ENCODE measurements at regions not wholly inside any gene's neighbourhood (a gene's known extent, or its start where the extent isn't known, plus 50 kb on each side); places are given as distances from the start of the nearest gene placed in this dataset.
A peak's percentile ranks its signal among the peaks of the same experiment; 100 is the strongest.
"Not testable (repeated sequence)": the region's sequence is repeated elsewhere in the genome, so short reads cannot be mapped to it uniquely, and the experiment has no call there.

DNA sequence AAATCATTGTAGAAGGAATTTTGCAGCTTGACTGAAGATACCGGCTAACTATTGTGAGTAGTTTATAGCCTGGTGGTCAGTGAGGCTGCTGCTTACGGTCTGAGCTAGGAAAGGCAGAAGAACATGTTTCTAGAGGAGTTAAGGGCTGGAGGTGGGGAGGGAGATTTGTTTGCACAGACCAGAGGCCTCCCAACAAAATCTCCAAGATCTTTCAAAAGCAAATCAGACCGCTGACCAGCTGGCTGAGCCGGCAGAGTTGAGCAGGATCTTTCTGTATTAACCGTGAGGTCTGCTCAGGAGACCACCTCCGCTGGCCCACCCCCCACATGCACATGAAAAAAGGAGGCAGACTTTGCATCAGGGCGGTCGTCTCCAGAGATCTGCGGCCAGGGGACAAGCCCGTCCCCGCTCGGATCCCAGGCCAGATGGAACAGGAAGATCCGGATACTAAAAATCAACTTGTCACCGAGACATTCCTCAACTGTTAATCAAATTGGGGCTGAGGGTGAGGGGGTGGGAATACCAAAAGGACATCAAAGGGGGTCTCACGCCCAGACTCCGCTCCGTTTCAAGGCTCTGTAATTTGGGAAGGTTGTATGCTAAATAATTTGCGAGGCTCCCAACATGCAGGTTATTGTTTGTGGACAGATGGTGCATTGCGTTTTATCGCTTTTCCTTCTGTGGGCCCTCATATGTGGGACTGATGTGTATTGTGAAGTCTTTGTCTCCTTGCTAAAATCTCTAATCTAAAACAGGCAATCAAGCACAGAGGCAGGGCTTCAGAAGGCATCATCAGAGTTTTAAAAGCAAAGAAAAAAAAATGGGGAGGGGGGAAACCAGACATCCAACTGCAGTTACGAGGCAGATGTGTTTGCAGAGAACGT is 319.0 kb downstream of the ZNF536 start:
- H3K36me3 ChIP-seq (replicated peaks; ENCODE audit: control insufficient read depth, insufficient read depth, low read length), result no peaks in the 10 kb centered on the region
- no peak overlapping the region for H3K4me3 ChIP-seq (ENCODE audit: insufficient read depth, low read depth, low read length)
- DNase-seq, result peak; percentile 59
- no peaks in the 10 kb centered on the region for H3K27me3 ChIP-seq (ENCODE audit: control insufficient read depth, insufficient read depth, low read length)

DNA sequence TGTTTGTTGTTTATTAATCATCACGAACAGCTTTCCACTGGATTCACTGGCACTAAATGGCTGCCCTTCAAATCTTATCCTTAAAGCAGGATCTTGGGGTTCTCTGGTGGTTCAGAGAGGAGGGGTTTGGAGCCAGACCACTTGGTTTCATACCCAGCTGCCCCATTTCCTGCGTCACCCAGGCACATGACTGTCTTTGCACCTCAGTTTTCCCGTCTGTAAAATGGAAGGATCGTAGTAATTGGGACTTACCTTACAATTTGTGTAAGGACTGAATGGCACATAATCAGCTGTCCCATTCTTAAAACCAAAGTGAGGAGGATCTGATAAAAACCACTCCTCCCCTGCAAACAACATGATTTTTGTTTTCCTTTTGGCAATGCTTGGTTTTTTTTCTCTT is 318.3 kb downstream of the ZNF536 start:
- Histone ChIP-seq H3K27me3 (ENCODE audit: control insufficient read depth, insufficient read depth, low read length) (no peaks in the 10 kb centered on the region), H3K36me3 (replicated peaks; ENCODE audit: control insufficient read depth, insufficient read depth, low read length) (no peaks in the 10 kb centered on the region), H3K4me3 (ENCODE audit: insufficient read depth, low read depth, low read length) (no peak overlapping the region)
- DNase-seq, result no peak

DNA sequence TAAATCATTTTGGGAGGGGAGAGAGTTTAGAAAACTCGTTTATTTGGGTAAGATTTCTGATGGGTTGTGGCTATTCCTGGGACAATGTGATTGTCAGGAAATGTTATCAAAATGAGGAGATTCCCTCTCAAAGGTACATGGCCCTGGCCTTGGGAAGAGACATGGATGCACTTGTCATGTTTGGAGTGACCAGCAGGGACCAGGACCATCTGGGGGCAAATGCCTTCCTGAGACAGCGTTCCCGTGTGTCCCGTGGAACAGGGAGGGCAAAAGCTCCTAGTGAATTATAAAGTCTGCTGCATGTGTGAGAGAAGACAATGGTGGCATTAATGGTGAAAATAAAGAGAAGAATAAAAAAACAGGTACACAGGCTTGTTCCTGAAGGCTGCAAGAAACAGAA is 317.3 kb downstream of the ZNF536 start:
- DNase-seq, result peak; percentile 58
- Histone ChIP-seq H3K27me3 (ENCODE audit: control insufficient read depth, insufficient read depth, low read length) (no peaks in the 10 kb centered on the region), H3K36me3 (replicated peaks; ENCODE audit: control insufficient read depth, insufficient read depth, low read length) (no peaks in the 10 kb centered on the region), H3K4me3 (ENCODE audit: insufficient read depth, low read depth, low read length) (no peak overlapping the region)

DNA sequence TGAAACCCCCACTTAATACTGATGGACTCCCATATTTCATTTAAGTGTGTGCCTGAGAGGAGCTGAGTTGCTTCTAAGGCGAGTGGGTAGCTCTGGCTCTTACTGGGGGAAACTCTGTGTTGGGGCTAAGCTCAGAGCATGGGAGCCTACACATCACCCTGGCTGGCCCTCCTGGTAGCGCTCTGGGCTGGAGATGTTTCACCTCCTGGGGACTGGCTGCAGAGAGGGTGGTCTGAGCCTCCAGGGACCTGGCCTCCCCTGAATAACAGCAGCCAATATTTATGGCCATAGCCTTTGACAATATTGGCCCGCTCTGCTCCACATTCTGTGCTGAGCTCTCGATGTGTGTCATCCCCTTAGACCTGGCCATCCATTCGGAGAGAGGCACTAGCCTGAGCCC is 316.5 kb downstream of the ZNF536 start:
- H3K4me3 ChIP-seq (ENCODE audit: insufficient read depth, low read depth, low read length), result no peak overlapping the region
- DNase-seq, result no peak
- no peaks in the 10 kb centered on the region for H3K27me3 ChIP-seq (ENCODE audit: control insufficient read depth, insufficient read depth, low read length)
- H3K36me3 ChIP-seq (replicated peaks; ENCODE audit: control insufficient read depth, insufficient read depth, low read length), result no peaks in the 10 kb centered on the region

DNA sequence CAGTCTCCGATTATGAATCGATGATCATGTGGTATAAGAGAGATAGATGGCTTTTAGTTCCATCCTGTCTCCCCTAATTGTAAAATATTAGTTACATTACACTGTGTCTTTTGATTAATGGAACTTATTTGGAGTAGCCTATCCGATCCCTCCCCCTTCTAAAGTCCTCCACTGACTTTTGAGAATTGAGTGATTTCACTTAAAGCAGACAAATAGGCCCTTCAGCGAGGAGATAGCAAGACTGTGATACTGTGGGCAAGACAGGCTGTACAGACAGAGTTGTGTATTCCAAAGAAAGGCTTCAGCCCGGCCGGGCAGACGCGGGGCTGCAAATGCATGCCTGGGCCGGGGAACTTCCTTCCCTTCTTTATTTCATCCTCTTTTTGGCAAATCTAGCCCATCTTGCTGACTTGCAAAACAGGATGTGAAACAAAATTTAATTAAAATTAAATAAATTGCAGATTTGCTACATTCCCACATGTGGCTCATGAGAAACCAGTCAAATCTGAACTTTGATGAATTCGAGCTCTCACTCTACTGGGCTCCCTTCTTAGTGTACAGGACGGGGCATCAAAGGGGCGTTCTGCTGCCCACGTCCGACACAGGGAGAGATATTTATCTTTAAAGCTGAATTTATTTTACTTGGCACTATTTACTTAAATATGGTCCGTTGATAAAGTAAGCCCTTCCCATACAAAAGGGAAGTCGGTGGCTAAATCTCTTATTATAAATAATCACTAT is 314.8 kb downstream of the ZNF536 start:
- no peak overlapping the region for H3K4me3 ChIP-seq (ENCODE audit: insufficient read depth, low read depth, low read length)
- H3K36me3 ChIP-seq (replicated peaks; ENCODE audit: control insufficient read depth, insufficient read depth, low read length), result no peaks in the 10 kb centered on the region
- no peak for DNase-seq
- H3K27me3 ChIP-seq (ENCODE audit: control insufficient read depth, insufficient read depth, low read length), result no peaks in the 10 kb centered on the region

DNA sequence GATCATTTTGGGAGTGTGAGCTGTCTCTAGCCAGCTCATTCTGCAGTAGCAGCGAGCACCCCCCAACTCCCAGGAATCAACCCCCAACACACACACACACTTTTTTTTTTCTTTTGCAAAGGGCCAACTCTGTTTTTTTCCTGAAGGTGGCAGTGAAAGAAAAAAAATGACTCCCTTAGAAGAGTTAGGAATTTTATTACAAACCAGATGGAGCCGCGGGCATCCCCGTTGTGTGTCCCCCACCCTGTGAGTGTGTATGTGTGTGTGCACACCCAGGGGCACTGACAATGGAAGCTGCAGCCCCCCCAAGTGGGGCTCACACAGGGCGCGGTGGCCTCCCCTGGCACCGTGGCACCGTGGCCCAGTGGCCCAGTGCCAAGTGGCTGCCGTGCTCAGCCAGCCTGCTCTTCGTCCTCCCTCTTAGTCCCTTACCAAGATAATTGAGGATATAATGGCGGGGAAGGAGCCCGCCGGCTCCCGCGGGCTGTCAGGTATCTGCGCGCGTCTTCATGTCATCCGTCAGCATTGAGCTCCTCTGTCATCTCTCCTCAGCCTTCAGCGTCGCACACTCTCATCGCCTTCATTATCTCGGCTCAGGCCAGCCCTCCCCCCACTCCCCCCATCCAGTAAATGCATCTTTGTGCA is 314.1 kb downstream of the ZNF536 start:
- H3K27me3 ChIP-seq (ENCODE audit: control insufficient read depth, insufficient read depth, low read length), result no peaks in the 10 kb centered on the region
- H3K36me3 ChIP-seq (replicated peaks; ENCODE audit: control insufficient read depth, insufficient read depth, low read length), result no peaks in the 10 kb centered on the region
- peak overlapping the region; percentile 6; the same call in 1 of the 2 replicates for H3K4me3 ChIP-seq (ENCODE audit: insufficient read depth, low read depth, low read length)
- DNase-seq, result no peak

DNA sequence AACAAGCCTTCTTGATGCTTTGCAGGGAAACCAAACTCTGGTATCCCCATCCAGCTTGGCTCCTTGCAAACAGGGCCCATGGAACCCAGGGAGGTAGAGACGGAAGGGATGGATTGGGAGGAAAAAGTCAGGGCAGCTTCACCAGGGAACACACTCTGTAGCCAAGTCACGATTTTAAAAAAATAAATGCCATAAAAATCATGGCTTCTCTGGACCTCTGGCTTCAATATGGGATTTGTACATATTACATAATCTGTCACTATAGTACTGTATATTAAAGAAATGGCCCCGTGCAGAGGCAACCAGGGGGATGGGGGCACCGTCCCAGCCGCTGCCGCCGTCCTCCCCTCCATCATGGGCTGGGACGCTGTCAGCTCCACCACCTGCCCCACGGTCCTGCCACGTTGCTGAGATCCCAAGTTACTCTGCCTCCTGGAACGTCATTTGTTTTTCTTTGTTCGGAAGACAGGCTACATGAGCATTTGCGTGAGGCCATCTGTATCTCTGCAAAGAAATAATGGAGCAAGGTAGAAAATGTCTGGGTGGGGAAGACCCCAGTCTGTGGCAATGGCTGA is 313.3 kb downstream of the ZNF536 start:
- no peaks in the 10 kb centered on the region for H3K27me3 ChIP-seq (ENCODE audit: control insufficient read depth, insufficient read depth, low read length)
- DNase-seq, result no peak
- H3K4me3 ChIP-seq (ENCODE audit: insufficient read depth, low read depth, low read length), result no peak overlapping the region
- H3K36me3 ChIP-seq (replicated peaks; ENCODE audit: control insufficient read depth, insufficient read depth, low read length), result no peaks in the 10 kb centered on the region

DNA sequence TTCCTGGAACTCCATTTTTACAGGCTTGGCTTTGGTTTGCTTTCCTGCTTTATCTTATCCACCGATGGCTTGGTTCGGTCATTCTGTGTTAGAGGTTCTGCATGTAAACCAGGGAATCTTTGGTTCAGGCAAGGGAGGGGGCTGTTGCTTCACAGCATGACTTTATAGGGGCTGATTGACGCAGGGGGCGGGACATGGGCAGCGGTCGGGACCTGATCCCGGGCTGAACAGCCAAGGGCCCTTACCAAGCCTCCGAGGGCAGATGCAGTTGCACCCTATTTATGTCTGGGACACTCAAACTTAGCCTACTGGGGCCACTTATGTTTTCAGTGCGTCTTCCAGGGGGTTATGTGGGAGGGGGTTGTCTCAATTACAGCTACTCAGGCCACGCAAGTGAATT is 312.4 kb downstream of the ZNF536 start:
- no peaks in the 10 kb centered on the region for H3K36me3 ChIP-seq (replicated peaks; ENCODE audit: control insufficient read depth, insufficient read depth, low read length)
- H3K27me3 ChIP-seq (ENCODE audit: control insufficient read depth, insufficient read depth, low read length), result no peaks in the 10 kb centered on the region
- H3K4me3 ChIP-seq (ENCODE audit: insufficient read depth, low read depth, low read length), result no peak overlapping the region
- DNase-seq, result no peak

DNA sequence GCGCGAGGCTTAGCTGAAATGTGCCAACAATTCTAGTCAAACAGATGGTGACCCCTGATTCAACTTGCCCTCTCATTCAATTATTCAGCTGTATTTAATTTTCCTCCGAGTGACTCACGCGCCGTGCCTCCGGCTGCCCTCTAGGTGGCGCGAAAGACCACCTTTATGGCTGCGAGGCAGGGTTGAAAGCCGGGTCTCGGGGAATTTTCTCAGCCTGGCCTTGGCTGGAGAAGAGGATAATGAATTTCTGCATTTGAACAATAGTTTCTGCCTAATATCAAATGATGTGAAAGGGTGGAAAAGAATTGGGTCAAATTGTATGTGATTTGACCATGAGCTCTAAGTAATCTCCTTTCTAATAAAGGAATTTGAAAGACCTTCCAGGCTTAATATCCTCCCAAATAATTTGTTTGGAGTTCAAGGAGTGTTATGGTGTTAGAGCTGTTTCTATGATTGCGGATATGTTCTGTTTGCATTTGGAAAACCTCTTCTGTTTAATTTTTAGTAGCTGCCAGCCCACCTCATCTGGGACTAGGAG is 310.9 kb downstream of the ZNF536 start:
- H3K36me3 ChIP-seq (replicated peaks; ENCODE audit: control insufficient read depth, insufficient read depth, low read length), result no peaks in the 10 kb centered on the region
- peak; percentile 92 for DNase-seq
- no peaks in the 10 kb centered on the region for H3K27me3 ChIP-seq (ENCODE audit: control insufficient read depth, insufficient read depth, low read length)
- H3K4me3 ChIP-seq (ENCODE audit: insufficient read depth, low read depth, low read length), result no peak overlapping the region

DNA sequence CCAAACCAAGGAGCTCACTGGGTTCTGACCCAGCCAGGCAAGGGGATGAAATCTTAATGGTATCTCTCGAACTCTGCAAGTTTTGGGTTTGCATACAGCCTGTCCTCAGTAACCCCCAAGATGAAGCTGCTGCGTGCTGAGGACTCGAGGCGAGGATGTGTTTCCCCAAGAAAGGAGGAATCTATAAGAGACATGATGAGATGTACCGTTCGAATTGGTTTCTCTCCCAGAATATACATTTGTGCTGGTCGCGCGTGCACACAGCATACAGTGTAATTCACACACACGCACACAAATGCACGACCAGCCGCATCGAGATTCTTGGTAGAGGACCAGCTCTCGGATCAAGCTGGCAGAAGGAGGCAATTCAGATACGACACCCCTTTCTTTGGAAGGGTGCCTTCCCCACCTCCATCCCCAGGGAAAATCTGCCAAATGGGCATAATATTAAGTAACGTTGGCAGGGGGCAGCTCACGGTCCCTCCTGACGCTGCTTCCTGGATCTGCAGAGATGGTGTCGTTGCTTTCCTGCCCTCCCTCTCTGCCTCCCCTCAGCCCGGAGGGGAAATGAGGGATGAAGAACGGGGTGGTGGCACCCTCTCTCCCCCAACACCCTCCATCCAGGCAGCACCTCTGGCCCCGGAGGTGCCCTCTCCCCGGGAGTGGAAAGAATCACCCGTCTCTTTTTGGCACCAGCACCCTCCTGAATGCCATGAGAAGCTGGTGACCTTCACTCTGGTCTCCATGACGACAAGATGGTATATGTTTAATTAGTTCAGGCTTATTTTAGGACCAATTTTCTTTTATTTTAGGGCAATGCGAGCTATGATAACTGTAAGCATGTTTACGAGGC is 310.2 kb downstream of the ZNF536 start:
- Histone ChIP-seq H3K4me3 (ENCODE audit: insufficient read depth, low read depth, low read length) (no peak overlapping the region), H3K27me3 (ENCODE audit: control insufficient read depth, insufficient read depth, low read length) (no peaks in the 10 kb centered on the region), H3K36me3 (replicated peaks; ENCODE audit: control insufficient read depth, insufficient read depth, low read length) (no peaks in the 10 kb centered on the region)
- no peak for DNase-seq

DNA sequence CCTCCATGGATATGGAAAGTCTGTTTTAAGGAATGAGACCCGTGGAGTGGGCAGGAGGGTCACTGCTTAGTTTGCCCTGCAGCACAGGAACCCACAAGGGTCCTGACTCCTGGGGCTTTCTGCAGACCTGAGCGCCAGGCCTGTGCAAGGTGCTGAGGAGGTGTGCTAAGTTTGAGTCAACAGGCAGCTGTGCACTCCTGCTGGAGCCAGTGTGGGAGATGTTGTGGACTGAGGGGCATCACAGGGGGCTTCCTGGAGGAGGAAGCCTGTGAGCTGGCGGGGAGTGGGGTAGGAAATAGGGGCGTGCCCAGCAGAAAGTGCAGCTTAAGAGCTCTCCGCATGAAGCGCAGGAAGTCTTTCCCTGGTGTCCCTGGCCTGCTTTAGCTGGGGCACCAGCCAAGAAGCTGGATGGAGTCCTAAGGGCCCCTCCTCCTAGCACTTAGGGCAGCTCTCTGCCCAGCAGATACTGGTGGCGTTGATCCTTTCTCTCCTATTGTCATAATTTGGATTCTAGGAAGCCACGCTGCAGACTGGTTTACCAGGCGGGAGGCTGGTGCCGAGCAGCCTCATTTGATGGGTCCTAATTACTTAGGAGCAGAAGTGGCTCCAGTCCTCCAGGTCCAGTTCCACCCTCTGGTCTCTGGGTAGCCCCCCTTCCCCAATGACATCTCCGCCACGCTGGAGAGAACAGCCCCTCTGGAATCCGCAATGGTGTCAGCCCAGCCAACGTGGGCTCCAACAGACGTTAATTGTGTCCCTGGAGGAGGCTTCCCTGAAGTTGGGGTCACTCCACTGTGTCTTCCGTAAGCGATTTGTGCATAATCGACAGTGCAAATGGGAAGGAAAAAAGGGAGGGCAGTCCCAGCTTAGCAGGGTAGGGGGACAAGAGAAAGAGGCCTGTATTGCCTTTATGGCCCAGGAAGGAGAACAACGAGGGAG is 309.2 kb downstream of the ZNF536 start:
- Histone ChIP-seq H3K4me3 (ENCODE audit: insufficient read depth, low read depth, low read length) (no peak overlapping the region), H3K36me3 (replicated peaks; ENCODE audit: control insufficient read depth, insufficient read depth, low read length) (no peaks in the 10 kb centered on the region), H3K27me3 (ENCODE audit: control insufficient read depth, insufficient read depth, low read length) (no peaks in the 10 kb centered on the region)
- no peak for DNase-seq

DNA sequence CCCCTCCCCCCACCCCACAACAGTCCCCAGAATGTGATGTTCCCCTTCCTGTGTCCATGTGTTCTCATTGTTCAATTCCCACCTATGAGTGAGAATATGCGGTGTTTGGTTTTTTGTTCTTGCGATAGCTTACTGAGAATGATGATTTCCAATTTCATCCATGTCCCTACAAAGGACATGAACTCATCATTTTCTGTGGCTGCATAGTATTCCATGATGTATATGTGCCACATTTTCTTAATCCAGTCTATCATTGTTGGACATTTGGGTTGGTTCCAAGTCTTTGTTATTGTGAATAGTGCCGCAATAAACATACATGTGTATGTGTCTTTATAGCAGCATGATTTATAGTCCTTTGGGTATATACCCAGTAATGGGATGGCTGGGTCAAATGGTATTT is 308.2 kb downstream of the ZNF536 start:
- not testable (repeated sequence) for H3K4me3 ChIP-seq (ENCODE audit: insufficient read depth, low read depth, low read length); DNase-seq; H3K27me3 ChIP-seq (ENCODE audit: control insufficient read depth, insufficient read depth, low read length); H3K36me3 ChIP-seq (replicated peaks; ENCODE audit: control insufficient read depth, insufficient read depth, low read length)

DNA sequence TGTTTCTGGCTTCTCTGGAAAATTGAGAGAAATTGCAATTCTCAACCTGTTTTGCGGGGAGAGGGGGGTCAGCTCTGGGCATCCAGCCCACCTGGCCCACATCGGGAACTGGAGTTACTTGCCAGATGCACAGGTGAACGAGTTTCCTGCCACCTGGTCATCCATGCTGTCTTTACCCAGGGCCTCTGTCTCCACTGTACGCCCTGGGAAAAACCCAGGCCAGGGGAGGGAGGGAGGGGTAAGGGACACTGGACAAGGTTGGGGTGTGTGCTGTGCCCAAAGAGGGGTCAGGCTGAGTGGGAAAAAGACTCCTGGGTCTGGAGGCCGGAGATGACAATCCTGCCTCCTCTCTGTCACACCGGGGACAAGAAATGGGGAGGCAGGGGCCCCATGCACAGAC is 307.6 kb downstream of the ZNF536 start:
- DNase-seq, result no peak
- H3K27me3 ChIP-seq (ENCODE audit: control insufficient read depth, insufficient read depth, low read length), result no peaks in the 10 kb centered on the region
- no peak overlapping the region for H3K4me3 ChIP-seq (ENCODE audit: insufficient read depth, low read depth, low read length)
- no peaks in the 10 kb centered on the region for H3K36me3 ChIP-seq (replicated peaks; ENCODE audit: control insufficient read depth, insufficient read depth, low read length)
